HEK293T (cell line): ENCODE measurements at regions not wholly inside any gene's neighbourhood (a gene's known extent, or its start where the extent isn't known, plus 50 kb on each side); places are given as distances from the start of the nearest gene placed in this dataset.

ENCODE experiments used
- ARNT ChIP-seq: fragments of 450-650 bp; IDR thresholded peaks from 2 replicates; pipeline ENCODE4 v1.6.1; 2017; ENCODE audit warnings: mild to moderate bottlenecking
- BHLHE40 ChIP-seq: fragments of 450-650 bp; IDR thresholded peaks from 2 replicates; pipeline ENCODE4 v1.6.1; 2016; ENCODE audit warnings: mild to moderate bottlenecking, moderate library complexity, borderline replicate concordance
- ELF4 ChIP-seq: fragments of 450-650 bp; IDR thresholded peaks from 2 replicates; pipeline ENCODE4 v1.6.1; 2017; ENCODE audit warnings: antibody characterized with exemption
- FOXA1 ChIP-seq: fragments of 450-650 bp; IDR thresholded peaks from 2 replicates; pipeline ENCODE4 v1.6.1; 2016; ENCODE audit warnings: mild to moderate bottlenecking
- FOXK2 ChIP-seq: fragments of 450-650 bp; IDR thresholded peaks from 2 replicates; pipeline ENCODE4 v1.6.1; 2016; ENCODE audit warnings: mild to moderate bottlenecking
- HDGF ChIP-seq: fragments of 450-650 bp; IDR thresholded peaks from 2 replicates; pipeline ENCODE4 v1.6.1; 2017; ENCODE audit warnings: antibody characterized with exemption, borderline replicate concordance
- L3MBTL2 ChIP-seq: fragments of 450-650 bp; conservative IDR thresholded peaks from 2 replicates; pipeline ENCODE4 v1.6.1; 2016; ENCODE audit warnings: mild to moderate bottlenecking
- LEF1 ChIP-seq: fragments of 450-650 bp; IDR thresholded peaks from 2 replicates; pipeline ENCODE4 v1.6.1; 2017; ENCODE audit warnings: mild to moderate bottlenecking, borderline replicate concordance
- NFRKB ChIP-seq: fragments of 450-650 bp; IDR thresholded peaks from 2 replicates; pipeline ENCODE4 v1.6.1; 2016; ENCODE audit warnings: mild to moderate bottlenecking, moderate library complexity
- PKNOX1 ChIP-seq: fragments of 450-650 bp; IDR thresholded peaks from 2 replicates; pipeline ENCODE4 v1.6.1; 2016
- SUZ12 ChIP-seq: fragments of 450-650 bp; IDR thresholded peaks from 2 replicates; pipeline ENCODE4 v1.6.1; 2016; ENCODE audit warnings: mild to moderate bottlenecking

GRCh38 chr13:86080340-86080995, 281.2 kb upstream of the SLITRK6 start:
- TF ChIP-seq ELF4 (no peak), FOXK2 (no peak), NFRKB (no peak), SUZ12 (no peak), BHLHE40 (no peak), L3MBTL2 (no peak), PKNOX1 (no peak), FOXA1 (no peak), HDGF (no peak), ARNT (no peak), LEF1 (no peak)
